HepG2 (cell line): ENCODE measurements at regions not wholly inside any gene's neighbourhood (a gene's known extent, or its start where the extent isn't known, plus 50 kb on each side); places are given as distances from the start of the nearest gene placed in this dataset.

Experiments
- ATAC-seq: fragments of 200-7000 bp; cut with Tn5 transposase; 3 replicates; pipeline ENCODE4 v1.9.1; 2020; ENCODE audit warnings: mild to moderate bottlenecking, moderate library complexity
- BruUV-seq: library from RNA; stranded (reverse); fragments of 400-500 nt; replicated peaks from 2 replicates; lab custom pipeline; 2021; lab: Mats Ljungman, UMichigan
- CTCF ChIA-PET: fragments of 300-600 bp; formaldehyde crosslinking; extraction: SDS; loops from one replicate; lab custom pipeline; 2021; ENCODE audit warnings: low total read pairs, inconsistent platforms, low intra/inter-chr PET ratio; lab: Yijun Ruan, JAX
- POLR2A ChIA-PET: fragments of 350-600 bp; sonication (Branson Sonifier 250); formaldehyde crosslinking; loops from one replicate; lab custom pipeline; 2020; ENCODE audit warnings: antibody characterized with exemption, inconsistent platforms; lab: Yijun Ruan, JAX
- DNase-seq: peaks from one replicate; pipeline ENCODE4 v3.0.0-alpha.2; 2015; ENCODE audit warnings: low spot score
- FAIRE-seq: peaks from 3 replicates; lab custom pipeline; 2011; peaks lifted over from hg19 to GRCh38; lab: Jason Lieb, UNC
- H2AFZ ChIP-seq: one replicate; pipeline ENCODE4 v1.6.1; 2011; ENCODE audit warnings: low read length, inconsistent platforms
- H3K27ac ChIP-seq: fragments of 300-600 bp; 3 replicates; pipeline ENCODE4 v1.8.0; 2011; ENCODE audit warnings: mixed run types, mild to moderate bottlenecking, mixed read lengths, low read length, inconsistent platforms; ENCODE audit not compliant: insufficient read depth; ENCODE audit errors: extremely low read length
- H3K27me3 ChIP-seq, 2 experiments: fragments of 200-600 bp in 1 of 2; 2 replicates in 1 of 2; 3 replicates in 1 of 2; pipeline versions ENCODE4 v1.6.0 to v1.8.0; 2011; ENCODE audit warnings: low read length in 2 of 2, mild to moderate bottlenecking in 2 of 2, moderate library complexity in 2 of 2, inconsistent platforms in 1 of 2; ENCODE audit not compliant: insufficient read depth in 2 of 2, control insufficient read depth in 1 of 2
- H3K36me3 ChIP-seq, 2 experiments: fragments of 200-600 bp in 1 of 2; replicated peaks in 1 of 2; 2 replicates in 1 of 2; 3 replicates in 1 of 2; pipeline versions ENCODE4 v1.5.1 to v1.8.0; 2011; ENCODE audit warnings: low read length in 2 of 2, inconsistent platforms in 1 of 2; ENCODE audit not compliant: insufficient read depth in 2 of 2, control insufficient read depth in 1 of 2
- H3K4me1 ChIP-seq: 2 replicates; pipeline ENCODE4 v1.5.1; 2012; ENCODE audit warnings: low read length, inconsistent platforms; ENCODE audit not compliant: insufficient read depth
- H3K4me2 ChIP-seq: 2 replicates; pipeline ENCODE4 v1.6.0; 2011; ENCODE audit warnings: low read depth, low read length, inconsistent platforms
- H3K4me3 ChIP-seq, 3 experiments: fragments of 200-600 bp in 1 of 3; sonication (generic), shearing (Covaris generic) in 1 of 3; replicated peaks in 1 of 3; 2 replicates each; pipeline ENCODE4 v1.5.1; 2011 to 2016; ENCODE audit warnings: low read length in 3 of 3, inconsistent platforms in 2 of 3, low read depth in 2 of 3, mild to moderate bottlenecking in 2 of 3, control low read depth in 1 of 3, mixed read lengths in 1 of 3; ENCODE audit not compliant: insufficient read depth in 1 of 3
- H3K79me2 ChIP-seq: one replicate; pipeline ENCODE4 v1.6.1; 2011; ENCODE audit warnings: low read length, inconsistent platforms; ENCODE audit not compliant: insufficient read depth
- H3K9ac ChIP-seq: 2 replicates; pipeline ENCODE4 v1.6.0; 2011; ENCODE audit warnings: mild to moderate bottlenecking, low read depth, low read length, inconsistent platforms; ENCODE audit not compliant: insufficient read depth
- H3K9me3 ChIP-seq: 2 replicates; pipeline ENCODE4 v1.5.1; 2012; ENCODE audit warnings: mild to moderate bottlenecking, low read length
- H4K20me1 ChIP-seq: 2 replicates; pipeline ENCODE4 v1.6.0; 2011; ENCODE audit warnings: inconsistent platforms, mild to moderate bottlenecking, low read length, moderate library complexity; ENCODE audit not compliant: insufficient read depth
- ATRX ChIP-seq: sonication (generic); formaldehyde crosslinking; IDR thresholded peaks from 2 replicates; pipeline ENCODE4 v1.4.0; 2020; ENCODE audit warnings: missing genetic modification reagents, borderline replicate concordance
- CBX1 ChIP-seq: IDR thresholded peaks from one replicate; pipeline ENCODE4 v1.6.1; 2016; ENCODE audit warnings: antibody characterized with exemption, low read depth
- CC2D1A ChIP-seq: sonication (generic); formaldehyde crosslinking; IDR thresholded peaks from 2 replicates; pipeline ENCODE4 v1.8.1; 2023; ENCODE audit warnings: mild to moderate bottlenecking, missing genetic modification reagents
- CERS6 ChIP-seq: sonication (generic); formaldehyde crosslinking; IDR thresholded peaks from 2 replicates; pipeline ENCODE4 v1.5.0; 2020; ENCODE audit warnings: missing genetic modification reagents
- CHCHD3 ChIP-seq: sonication (generic); formaldehyde crosslinking; IDR thresholded peaks from 2 replicates; pipeline ENCODE4 v1.8.0; 2022; ENCODE audit warnings: mild to moderate bottlenecking, missing genetic modification reagents, moderate library complexity
- FOXP1 ChIP-seq, 2 experiments: fragments of 450-650 bp in 1 of 2; IDR thresholded peaks; 2 replicates each; pipeline ENCODE4 v1.6.1; 2017 to 2018; ENCODE audit warnings: antibody characterized with exemption in 1 of 2
- GMEB2 ChIP-seq: IDR thresholded peaks from 2 replicates; pipeline ENCODE4 v1.6.1; 2016; ENCODE audit warnings: missing biosample characterization, missing genetic modification reagents, low read depth
- HNF4A ChIP-seq: sonication (generic); formaldehyde crosslinking; IDR thresholded peaks from 2 replicates; pipeline ENCODE4 v1.4.0; 2020; ENCODE audit warnings: missing genetic modification reagents
- HOXD1 ChIP-seq: sonication (generic); formaldehyde crosslinking; IDR thresholded peaks from 2 replicates; pipeline ENCODE4 v1.5.0; 2020; ENCODE audit warnings: missing genetic modification reagents
- MTF2 ChIP-seq: sonication (generic); formaldehyde crosslinking; IDR thresholded peaks from 2 replicates; pipeline ENCODE4 v1.5.0; 2020; ENCODE audit warnings: missing genetic modification reagents, borderline replicate concordance
- NR2F6 ChIP-seq, 2 experiments: IDR thresholded peaks; 2 replicates each; pipeline ENCODE4 v1.6.1; 2016; ENCODE audit warnings: antibody characterized with exemption in 1 of 2, mild to moderate bottlenecking in 1 of 2
- SMARCC2 ChIP-seq: fragments of 450-650 bp; IDR thresholded peaks from 2 replicates; pipeline ENCODE4 v1.6.1; 2017; ENCODE audit warnings: antibody characterized with exemption, mild to moderate bottlenecking
- SP5 ChIP-seq: IDR thresholded peaks from 2 replicates; pipeline ENCODE4 v1.6.1; 2016; ENCODE audit warnings: low read depth, borderline replicate concordance
- ZFY ChIP-seq: sonication (generic); formaldehyde crosslinking; IDR thresholded peaks from 2 replicates; pipeline ENCODE4 v1.4.0; 2020; ENCODE audit warnings: missing genetic modification reagents
- ZNF12 ChIP-seq: sonication (generic); formaldehyde crosslinking; IDR thresholded peaks from 2 replicates; pipeline ENCODE4 v1.5.0; 2020; ENCODE audit warnings: missing genetic modification reagents
- WGBS: methylation state at CpG from one replicate; pipeline ENCODE4 v1.1.6; 2017; ENCODE audit warnings: low lambda C conversion rate; 5-methylcytosine and 5-hydroxymethylcytosine counted together
- in situ Hi-C: cut with HindIII; loops from 2 replicates; pipeline ENCODE4 v1.10.0; 2017; ENCODE audit warnings: low pct_unique_long_range_greater_than_20kb; ENCODE audit not compliant: extremely low pct_ligation_motif_present
- intact Hi-C: fragments of 100-400 bp; cut with micrococcal nuclease; formaldehyde crosslinking; loops from one replicate; pipeline ENCODE4 v1.10.0; 2022; ENCODE audit not compliant: unreplicated experiment

GRCh38 chr1:201636510-201636971, 97.6 kb downstream of the NAV1 start:
- in situ Hi-C loops (no loop called here), intact Hi-C loops (no loop called here)
- no peak overlapping the region for H3K4me2 ChIP-seq
- no TSS peak for BruUV-seq
- ATAC-seq, result no peak
- H3K79me2 ChIP-seq, result no peaks in the 10 kb centered on the region
- no peak overlapping the region for H3K27ac ChIP-seq
- TF ChIP-seq CERS6 (CRISPR knock-in tag), result no peak
- no peak for TF ChIP-seq NR2F6 (IDR thresholded peaks at IDR 0.05)
- no peak for TF ChIP-seq NR2F6 (CRISPR knock-in tag; IDR thresholded peaks at IDR 0.05)
- no peak for TF ChIP-seq GMEB2 (CRISPR knock-in tag)
- no peak for TF ChIP-seq FOXP1 (IDR thresholded peaks at IDR 0.05)
- no peak for TF ChIP-seq FOXP1 (CRISPR knock-in tag; IDR thresholded peaks at IDR 0.05)
- TF ChIP-seq SP5 (CRISPR knock-in tag), result no peak
- TF ChIP-seq HNF4A, result no peak
- TF ChIP-seq CBX1, result no peak
- TF ChIP-seq SMARCC2, result no peak
- no peak for TF ChIP-seq HOXD1
- TF ChIP-seq MTF2, result no peak
- TF ChIP-seq ZFY (CRISPR knock-in tag), result no peak
- no peak for TF ChIP-seq ATRX
- no peak for TF ChIP-seq ZNF12
- TF ChIP-seq CC2D1A, result no peak
- TF ChIP-seq CHCHD3 (CRISPR knock-in tag), result no peak
- peaks cover 1 to 19% of the 10 kb centered on the region in 2 experiments; a peak in 2 of 5 replicates for H3K27me3 ChIP-seq
- no peaks in the 10 kb centered on the region for H4K20me1 ChIP-seq
- no peak overlapping the region for H2AFZ ChIP-seq
- H3K4me1 ChIP-seq, result no peaks in the 10 kb centered on the region
- CTCF ChIA-PET, result no interaction called here
- H3K9ac ChIP-seq, result no peak overlapping the region
- no peaks in the 10 kb centered on the region for H3K36me3 ChIP-seq
- no peak overlapping the region for H3K4me3 ChIP-seq
- no peak for DNase-seq
- FAIRE-seq, result no peak
- POLR2A ChIA-PET, result no interaction called here
- no peaks in the 10 kb centered on the region for H3K9me3 ChIP-seq
- WGBS, result 6% methylated on average over 3 of the region's 3 CpGs
